PC-3 (cell line): ENCODE measurements at regions not wholly inside any gene's neighbourhood (a gene's known extent, or its start where the extent isn't known, plus 50 kb on each side); places are given as distances from the start of the nearest gene placed in this dataset.

Source experiments
- EZH2 ChIP-seq: fragments of 300-600 bp; sonication (generic); IDR thresholded peaks from one replicate; pipeline ENCODE4 v1.6.1; 2017; ENCODE audit warnings: antibody characterized with exemption, mild to moderate bottlenecking, low read length; ENCODE audit not compliant: unreplicated experiment
- EZH2phosphoT487 ChIP-seq: fragments of 300-600 bp; sonication (generic); IDR thresholded peaks from 2 replicates; pipeline ENCODE4 v1.6.1; 2018; ENCODE audit warnings: mild to moderate bottlenecking, antibody characterized with exemption, low read length, borderline replicate concordance
- TF ChIP-seq, protein P1 (sequence below): fragments of 300-600 bp; sonication (generic); conservative IDR thresholded peaks from 2 replicates; pipeline ENCODE4 v1.5.1; 2017; ENCODE audit warnings: antibody characterized with exemption, low read depth, mild to moderate bottlenecking, low read length

DNA sequence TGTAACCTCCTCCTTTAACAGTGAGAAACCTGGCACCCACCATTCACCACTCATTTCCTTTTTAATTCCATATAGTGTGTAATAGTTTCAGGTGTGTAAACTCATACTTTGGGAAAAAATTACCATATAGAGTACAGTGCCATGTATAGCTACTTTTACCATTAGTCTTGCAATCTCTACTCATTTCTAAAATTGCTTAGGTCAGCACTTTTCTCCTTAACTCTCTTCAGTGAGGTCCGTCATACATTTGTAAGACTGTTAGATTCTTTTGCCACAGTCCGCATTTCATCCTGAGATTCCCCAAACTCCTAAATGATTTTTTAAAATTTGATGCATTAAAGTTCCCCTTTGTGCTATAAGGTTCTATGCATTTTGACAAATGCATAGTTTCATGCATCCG is 238.3 kb upstream of the ATP10A start:
- TF ChIP-seq, protein P1, sequence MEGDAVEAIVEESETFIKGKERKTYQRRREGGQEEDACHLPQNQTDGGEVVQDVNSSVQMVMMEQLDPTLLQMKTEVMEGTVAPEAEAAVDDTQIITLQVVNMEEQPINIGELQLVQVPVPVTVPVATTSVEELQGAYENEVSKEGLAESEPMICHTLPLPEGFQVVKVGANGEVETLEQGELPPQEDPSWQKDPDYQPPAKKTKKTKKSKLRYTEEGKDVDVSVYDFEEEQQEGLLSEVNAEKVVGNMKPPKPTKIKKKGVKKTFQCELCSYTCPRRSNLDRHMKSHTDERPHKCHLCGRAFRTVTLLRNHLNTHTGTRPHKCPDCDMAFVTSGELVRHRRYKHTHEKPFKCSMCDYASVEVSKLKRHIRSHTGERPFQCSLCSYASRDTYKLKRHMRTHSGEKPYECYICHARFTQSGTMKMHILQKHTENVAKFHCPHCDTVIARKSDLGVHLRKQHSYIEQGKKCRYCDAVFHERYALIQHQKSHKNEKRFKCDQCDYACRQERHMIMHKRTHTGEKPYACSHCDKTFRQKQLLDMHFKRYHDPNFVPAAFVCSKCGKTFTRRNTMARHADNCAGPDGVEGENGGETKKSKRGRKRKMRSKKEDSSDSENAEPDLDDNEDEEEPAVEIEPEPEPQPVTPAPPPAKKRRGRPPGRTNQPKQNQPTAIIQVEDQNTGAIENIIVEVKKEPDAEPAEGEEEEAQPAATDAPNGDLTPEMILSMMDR = no peak
- no peak for TF ChIP-seq EZH2phosphoT487
- no peak for TF ChIP-seq EZH2
